Hepatocyte (in vitro differentiated cells): ENCODE measurements at regions not wholly inside any gene's neighbourhood (a gene's known extent, or its start where the extent isn't known, plus 50 kb on each side); places are given as distances from the start of the nearest gene placed in this dataset.

ENCODE experiments used
- DNase-seq: peaks from one replicate; pipeline ENCODE4 v3.0.0-alpha.2; 2016; ENCODE audit warnings: low spot score
- H2AFZ ChIP-seq: fragments of 200-600 bp; sonication (generic); 2 replicates; pipeline ENCODE4 v1.6.0; 2016; ENCODE audit warnings: antibody characterized with exemption, mild to moderate bottlenecking
- H3K27ac ChIP-seq: fragments of 200-600 bp; sonication (generic); 2 replicates; pipeline ENCODE4 v1.5.1; 2016; ENCODE audit warnings: mild to moderate bottlenecking
- H3K27me3 ChIP-seq: fragments of 200-600 bp; sonication (generic); 2 replicates; pipeline ENCODE4 v1.6.1; 2016
- H3K36me3 ChIP-seq: fragments of 200-600 bp; sonication (generic); replicated peaks from 2 replicates; pipeline ENCODE4 v1.5.1; 2016; ENCODE audit warnings: low read depth; ENCODE audit not compliant: insufficient read depth
- H3K4me1 ChIP-seq: fragments of 200-600 bp; sonication (generic); 2 replicates; pipeline ENCODE4 v1.5.1; 2016; ENCODE audit warnings: mild to moderate bottlenecking, moderate library complexity; ENCODE audit not compliant: insufficient read depth
- H3K4me2 ChIP-seq: fragments of 200-600 bp; sonication (generic); 2 replicates; pipeline ENCODE4 v1.6.0; 2016
- H3K4me3 ChIP-seq: fragments of 200-600 bp; sonication (generic); 2 replicates; pipeline ENCODE4 v1.5.1; 2016; ENCODE audit warnings: mild to moderate bottlenecking
- H3K79me2 ChIP-seq: fragments of 200-600 bp; sonication (generic); 2 replicates; pipeline ENCODE4 v1.6.0; 2017; ENCODE audit warnings: mild to moderate bottlenecking
- H3K9me2 ChIP-seq: fragments of 200-600 bp; sonication (generic); replicated peaks from 2 replicates; pipeline ENCODE4 v1.6.0; 2017; ENCODE audit warnings: mild to moderate bottlenecking; ENCODE audit not compliant: insufficient read depth
- H3K9me3 ChIP-seq: fragments of 200-600 bp; sonication (generic); 2 replicates; pipeline ENCODE4 v1.5.1; 2016; ENCODE audit warnings: low read depth, mild to moderate bottlenecking
- H4K20me1 ChIP-seq: fragments of 200-600 bp; sonication (generic); 2 replicates; pipeline ENCODE4 v1.6.0; 2016; ENCODE audit warnings: mild to moderate bottlenecking; ENCODE audit not compliant: insufficient read depth, poor library complexity, severe bottlenecking
- EZH2 ChIP-seq: fragments of 200-600 bp; sonication (generic); IDR thresholded peaks from 2 replicates; pipeline ENCODE4 v1.6.1; 2016; ENCODE audit warnings: antibody characterized with exemption, mild to moderate bottlenecking, borderline replicate concordance
- EZH2phosphoT487 ChIP-seq: fragments of 200-600 bp; sonication (generic); IDR thresholded peaks from one replicate; pipeline ENCODE4 v1.6.1; 2018; ENCODE audit warnings: antibody characterized with exemption, mild to moderate bottlenecking, low read depth, moderate library complexity; ENCODE audit not compliant: unreplicated experiment, severe bottlenecking
- WGBS: methylation state at CpG from one replicate; pipeline ENCODE4 v1.1.6; 2016; ENCODE audit warnings: low lambda C conversion rate; ENCODE audit errors: missing lambda C conversion rate; 5-methylcytosine and 5-hydroxymethylcytosine counted together
- TF ChIP-seq, protein P1 (sequence below): fragments of 200-600 bp; sonication (generic); IDR thresholded peaks from 2 replicates; pipeline ENCODE4 v1.5.1; 2016; ENCODE audit warnings: antibody characterized with exemption, mild to moderate bottlenecking; ENCODE audit not compliant: poor library complexity

GRCh38 chr21:41585199-41585994 is 77.4 kb upstream of the TMPRSS2 start:
- no peak overlapping the region for H3K4me3 ChIP-seq
- no peak overlapping the region for H3K27ac ChIP-seq
- no peak for DNase-seq
- H3K9me2 ChIP-seq, result no peaks in the 10 kb centered on the region
- TF ChIP-seq EZH2phosphoT487 (no peak), EZH2 (no peak)
- TF ChIP-seq, protein P1, sequence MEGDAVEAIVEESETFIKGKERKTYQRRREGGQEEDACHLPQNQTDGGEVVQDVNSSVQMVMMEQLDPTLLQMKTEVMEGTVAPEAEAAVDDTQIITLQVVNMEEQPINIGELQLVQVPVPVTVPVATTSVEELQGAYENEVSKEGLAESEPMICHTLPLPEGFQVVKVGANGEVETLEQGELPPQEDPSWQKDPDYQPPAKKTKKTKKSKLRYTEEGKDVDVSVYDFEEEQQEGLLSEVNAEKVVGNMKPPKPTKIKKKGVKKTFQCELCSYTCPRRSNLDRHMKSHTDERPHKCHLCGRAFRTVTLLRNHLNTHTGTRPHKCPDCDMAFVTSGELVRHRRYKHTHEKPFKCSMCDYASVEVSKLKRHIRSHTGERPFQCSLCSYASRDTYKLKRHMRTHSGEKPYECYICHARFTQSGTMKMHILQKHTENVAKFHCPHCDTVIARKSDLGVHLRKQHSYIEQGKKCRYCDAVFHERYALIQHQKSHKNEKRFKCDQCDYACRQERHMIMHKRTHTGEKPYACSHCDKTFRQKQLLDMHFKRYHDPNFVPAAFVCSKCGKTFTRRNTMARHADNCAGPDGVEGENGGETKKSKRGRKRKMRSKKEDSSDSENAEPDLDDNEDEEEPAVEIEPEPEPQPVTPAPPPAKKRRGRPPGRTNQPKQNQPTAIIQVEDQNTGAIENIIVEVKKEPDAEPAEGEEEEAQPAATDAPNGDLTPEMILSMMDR, result no peak
- no peak overlapping the region for H3K4me2 ChIP-seq
- no peaks in the 10 kb centered on the region for H3K79me2 ChIP-seq
- 94% methylated on average over 14 of the region's 14 CpGs for WGBS
- no peaks in the 10 kb centered on the region for H3K36me3 ChIP-seq
- no peaks in the 10 kb centered on the region for H3K9me3 ChIP-seq
- no peaks in the 10 kb centered on the region for H4K20me1 ChIP-seq
- no peak overlapping the region for H2AFZ ChIP-seq
- H3K4me1 ChIP-seq, result peaks cover 30% of the 10 kb centered on the region
- no peaks in the 10 kb centered on the region for H3K27me3 ChIP-seq

- no peaks in the 10 kb centered on the region for H3K9me3 ChIP-seq
- H3K4me3 ChIP-seq, result no peak overlapping the region
- no peaks in the 10 kb centered on the region for H3K36me3 ChIP-seq
- no peaks in the 10 kb centered on the region for H3K27me3 ChIP-seq
- TF ChIP-seq EZH2phosphoT487 (no peak), EZH2 (no peak)
- TF ChIP-seq, protein P1, result no peak
- H2AFZ ChIP-seq, result no peak overlapping the region
- H4K20me1 ChIP-seq, result no peaks in the 10 kb centered on the region
- peak overlapping the region; percentile 20 for H3K27ac ChIP-seq
- no peaks in the 10 kb centered on the region for H3K9me2 ChIP-seq
- peaks cover 33% of the 10 kb centered on the region for H3K4me1 ChIP-seq
- DNase-seq, result no peak
- WGBS, result 98% methylated on average over 4 of the region's 4 CpGs
- no peak overlapping the region for H3K4me2 ChIP-seq
- no peaks in the 10 kb centered on the region for H3K79me2 ChIP-seq
Observed at GRCh38 chr21:41584603-41585176, 76.7 kb upstream of the TMPRSS2 start.

- H3K36me3 ChIP-seq, result no peaks in the 10 kb centered on the region
- H3K9me3 ChIP-seq, result no peaks in the 10 kb centered on the region
- 41% methylated on average over 10 of the region's 10 CpGs for WGBS
- DNase-seq, result peak; percentile 54
- H3K27me3 ChIP-seq, result no peaks in the 10 kb centered on the region
- no peaks in the 10 kb centered on the region for H4K20me1 ChIP-seq
- no peak overlapping the region for H3K4me3 ChIP-seq
- H3K27ac ChIP-seq, result peak overlapping the region; percentile 97
- TF ChIP-seq EZH2 (no peak), EZH2phosphoT487 (no peak)
- TF ChIP-seq, protein P1, result no peak
- no peaks in the 10 kb centered on the region for H3K9me2 ChIP-seq
- H2AFZ ChIP-seq, result no peak overlapping the region
- peaks cover 33% of the 10 kb centered on the region for H3K4me1 ChIP-seq
- peak overlapping the region; percentile 32 for H3K4me2 ChIP-seq
- no peaks in the 10 kb centered on the region for H3K79me2 ChIP-seq
Observed at GRCh38 chr21:41583274-41583790, 75.4 kb upstream of the TMPRSS2 start.
